HepG2 (cell line): ENCODE measurements at regions not wholly inside any gene's neighbourhood (a gene's known extent, or its start where the extent isn't known, plus 50 kb on each side); places are given as distances from the start of the nearest gene placed in this dataset.

Experiments
- ATAC-seq: fragments of 200-7000 bp; cut with Tn5 transposase; 3 replicates; pipeline ENCODE4 v1.9.1; 2020; ENCODE audit warnings: mild to moderate bottlenecking, moderate library complexity
- BruUV-seq: library from RNA; stranded (reverse); fragments of 400-500 nt; replicated peaks from 2 replicates; lab custom pipeline; 2021; lab: Mats Ljungman, UMichigan
- CTCF ChIA-PET: fragments of 300-600 bp; formaldehyde crosslinking; extraction: SDS; loops from one replicate; lab custom pipeline; 2021; ENCODE audit warnings: low total read pairs, inconsistent platforms, low intra/inter-chr PET ratio; lab: Yijun Ruan, JAX
- POLR2A ChIA-PET: fragments of 350-600 bp; sonication (Branson Sonifier 250); formaldehyde crosslinking; loops from one replicate; lab custom pipeline; 2020; ENCODE audit warnings: antibody characterized with exemption, inconsistent platforms; lab: Yijun Ruan, JAX
- DNase-seq: peaks from one replicate; pipeline ENCODE4 v3.0.0-alpha.2; 2015; ENCODE audit warnings: low spot score
- FAIRE-seq: peaks from 3 replicates; lab custom pipeline; 2011; peaks lifted over from hg19 to GRCh38; lab: Jason Lieb, UNC
- H2AFZ ChIP-seq: one replicate; pipeline ENCODE4 v1.6.1; 2011; ENCODE audit warnings: low read length, inconsistent platforms
- H3K27ac ChIP-seq: fragments of 300-600 bp; 3 replicates; pipeline ENCODE4 v1.8.0; 2011; ENCODE audit warnings: mixed run types, mild to moderate bottlenecking, mixed read lengths, low read length, inconsistent platforms; ENCODE audit not compliant: insufficient read depth; ENCODE audit errors: extremely low read length
- H3K27me3 ChIP-seq, 2 experiments: fragments of 200-600 bp in 1 of 2; 2 replicates in 1 of 2; 3 replicates in 1 of 2; pipeline versions ENCODE4 v1.6.0 to v1.8.0; 2011; ENCODE audit warnings: low read length in 2 of 2, mild to moderate bottlenecking in 2 of 2, moderate library complexity in 2 of 2, inconsistent platforms in 1 of 2; ENCODE audit not compliant: insufficient read depth in 2 of 2, control insufficient read depth in 1 of 2
- H3K36me3 ChIP-seq, 2 experiments: fragments of 200-600 bp in 1 of 2; replicated peaks in 1 of 2; 2 replicates in 1 of 2; 3 replicates in 1 of 2; pipeline versions ENCODE4 v1.5.1 to v1.8.0; 2011; ENCODE audit warnings: low read length in 2 of 2, inconsistent platforms in 1 of 2; ENCODE audit not compliant: insufficient read depth in 2 of 2, control insufficient read depth in 1 of 2
- H3K4me1 ChIP-seq: 2 replicates; pipeline ENCODE4 v1.5.1; 2012; ENCODE audit warnings: low read length, inconsistent platforms; ENCODE audit not compliant: insufficient read depth
- H3K4me2 ChIP-seq: 2 replicates; pipeline ENCODE4 v1.6.0; 2011; ENCODE audit warnings: low read depth, low read length, inconsistent platforms
- H3K4me3 ChIP-seq, 3 experiments: fragments of 200-600 bp in 1 of 3; sonication (generic), shearing (Covaris generic) in 1 of 3; replicated peaks in 1 of 3; 2 replicates each; pipeline ENCODE4 v1.5.1; 2011 to 2016; ENCODE audit warnings: low read length in 3 of 3, inconsistent platforms in 2 of 3, low read depth in 2 of 3, mild to moderate bottlenecking in 2 of 3, control low read depth in 1 of 3, mixed read lengths in 1 of 3; ENCODE audit not compliant: insufficient read depth in 1 of 3
- H3K79me2 ChIP-seq: one replicate; pipeline ENCODE4 v1.6.1; 2011; ENCODE audit warnings: low read length, inconsistent platforms; ENCODE audit not compliant: insufficient read depth
- H3K9ac ChIP-seq: 2 replicates; pipeline ENCODE4 v1.6.0; 2011; ENCODE audit warnings: mild to moderate bottlenecking, low read depth, low read length, inconsistent platforms; ENCODE audit not compliant: insufficient read depth
- H3K9me3 ChIP-seq: 2 replicates; pipeline ENCODE4 v1.5.1; 2012; ENCODE audit warnings: mild to moderate bottlenecking, low read length
- H4K20me1 ChIP-seq: 2 replicates; pipeline ENCODE4 v1.6.0; 2011; ENCODE audit warnings: inconsistent platforms, mild to moderate bottlenecking, low read length, moderate library complexity; ENCODE audit not compliant: insufficient read depth
- ARNT ChIP-seq: fragments of 450-650 bp; IDR thresholded peaks from 2 replicates; pipeline ENCODE4 v1.6.1; 2017
- CEBPG ChIP-seq: IDR thresholded peaks from 2 replicates; pipeline ENCODE4 v1.6.1; 2016
- GABPB1 ChIP-seq: IDR thresholded peaks from 2 replicates; pipeline ENCODE4 v1.6.1; 2016; ENCODE audit warnings: mild to moderate bottlenecking, missing genetic modification reagents, moderate library complexity, missing compliant biosample characterization
- HDAC6 ChIP-seq: fragments of 200-600 bp; sonication (generic); IDR thresholded peaks from 2 replicates; pipeline ENCODE4 v1.7.0; 2017; ENCODE audit warnings: mild to moderate bottlenecking, antibody characterized with exemption, low read length, low read depth
- IKZF4 ChIP-seq: sonication (generic); formaldehyde crosslinking; IDR thresholded peaks from 2 replicates; pipeline ENCODE4 v1.5.1; 2020; ENCODE audit warnings: borderline replicate concordance, mild to moderate bottlenecking, low read depth, missing genetic modification reagents; ENCODE audit errors: not compliant biosample characterization
- KDM1A ChIP-seq: IDR thresholded peaks from 2 replicates; pipeline ENCODE4 v1.6.1; 2016; ENCODE audit warnings: missing compliant biosample characterization
- SMARCE1 ChIP-seq: fragments of 450-650 bp; IDR thresholded peaks from 2 replicates; pipeline ENCODE4 v1.6.1; 2017; ENCODE audit warnings: borderline replicate concordance
- SOX5 ChIP-seq: IDR thresholded peaks from 2 replicates; pipeline ENCODE4 v1.6.1; 2016; ENCODE audit warnings: borderline replicate concordance
- YEATS4 ChIP-seq: sonication (generic); formaldehyde crosslinking; IDR thresholded peaks from 2 replicates; pipeline ENCODE4 v1.4.0; 2020; ENCODE audit warnings: missing genetic modification reagents, borderline replicate concordance
- ZBTB38 ChIP-seq: sonication (generic); formaldehyde crosslinking; IDR thresholded peaks from 2 replicates; pipeline ENCODE4 v1.5.1; 2020; ENCODE audit warnings: mild to moderate bottlenecking, missing genetic modification reagents
- ZBTB49 ChIP-seq: sonication (generic); formaldehyde crosslinking; IDR thresholded peaks from 2 replicates; pipeline ENCODE4 v1.4.0; 2020; ENCODE audit warnings: missing genetic modification reagents, borderline replicate concordance
- ZFP62 ChIP-seq: sonication (generic); formaldehyde crosslinking; IDR thresholded peaks from 2 replicates; pipeline ENCODE4 v1.4.0; 2020; ENCODE audit warnings: missing genetic modification reagents
- ZNF530 ChIP-seq: sonication (generic); formaldehyde crosslinking; IDR thresholded peaks from 2 replicates; pipeline ENCODE4 v1.5.0; 2020; ENCODE audit warnings: low read depth, mild to moderate bottlenecking, missing genetic modification reagents
- WGBS: methylation state at CpG from one replicate; pipeline ENCODE4 v1.1.6; 2017; ENCODE audit warnings: low lambda C conversion rate; 5-methylcytosine and 5-hydroxymethylcytosine counted together
- in situ Hi-C: cut with HindIII; loops from 2 replicates; pipeline ENCODE4 v1.10.0; 2017; ENCODE audit warnings: low pct_unique_long_range_greater_than_20kb; ENCODE audit not compliant: extremely low pct_ligation_motif_present
- intact Hi-C: fragments of 100-400 bp; cut with micrococcal nuclease; formaldehyde crosslinking; loops from one replicate; pipeline ENCODE4 v1.10.0; 2022; ENCODE audit not compliant: unreplicated experiment
- TF ChIP-seq, protein P1 (sequence below): sonication (generic); formaldehyde crosslinking; IDR thresholded peaks from 2 replicates; pipeline ENCODE4 v1.4.0; 2020; ENCODE audit warnings: mild to moderate bottlenecking, missing genetic modification reagents

DNA sequence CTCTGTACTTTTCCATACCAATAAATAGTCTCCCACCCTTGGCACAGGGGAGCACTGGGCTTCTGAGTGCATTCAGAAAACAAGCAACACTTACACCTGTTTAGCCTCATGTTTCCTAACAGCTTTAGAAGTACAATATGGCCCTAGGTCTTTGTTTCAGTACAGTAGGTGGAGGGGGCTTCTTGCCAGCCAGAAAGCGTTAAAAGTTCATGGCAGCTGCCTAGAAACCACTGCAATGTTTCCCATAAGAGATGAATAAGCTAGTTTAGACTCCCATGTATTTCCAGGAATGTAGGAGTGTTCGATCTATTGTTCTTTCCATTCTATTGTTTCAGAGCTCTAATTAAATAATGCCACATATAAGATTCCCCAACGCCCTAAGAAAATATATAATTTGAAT, 444.8 kb downstream of the ARHGEF28 start:
- Histone ChIP-seq H3K4me2 (no peak overlapping the region), H4K20me1 (no peaks in the 10 kb centered on the region)
- in situ Hi-C loops = no loop called here
- TF ChIP-seq SOX5 (CRISPR knock-in tag) (no peak), IKZF4 (CRISPR knock-in tag) (no peak), GABPB1 (CRISPR knock-in tag) (no peak), ZFP62 (CRISPR knock-in tag) (no peak), SMARCE1 (no peak), KDM1A (CRISPR knock-in tag) (no peak)
- TF ChIP-seq, all 625 proteins: peak for 0
- Histone ChIP-seq H2AFZ (no peak overlapping the region), H3K27ac (no peak overlapping the region), H3K9ac (no peak overlapping the region), H3K27me3 (peaks cover 0 to 18% of the 10 kb centered on the region in 2 experiments; a peak in 2 of 5 replicates), H3K4me3 (no peak overlapping the region), H3K79me2 (no peaks in the 10 kb centered on the region), H3K4me1 (no peaks in the 10 kb centered on the region), H3K9me3 (no peaks in the 10 kb centered on the region), H3K36me3 (no peaks in the 10 kb centered on the region)
- no TSS peak for BruUV-seq
- CTCF ChIA-PET = no interaction called here
- intact Hi-C loops = no loop called here
- ATAC-seq (no peak), FAIRE-seq (no peak), DNase-seq (no peak)
- POLR2A ChIA-PET = no interaction called here
- 4% methylated on average over 3 of the region's 3 CpGs for WGBS

GRCh38 chr5:74069741-74070140, 443.7 kb downstream of the ARHGEF28 start:
- Histone ChIP-seq H3K79me2 (no peaks in the 10 kb centered on the region), H3K9me3 (no peaks in the 10 kb centered on the region), H3K9ac (no peak overlapping the region), H4K20me1 (no peaks in the 10 kb centered on the region), H2AFZ (no peak overlapping the region), H3K27me3 (peaks cover 0 to 18% of the 10 kb centered on the region in 2 experiments; a peak in 2 of 5 replicates), H3K27ac (no peak overlapping the region), H3K4me1 (no peaks in the 10 kb centered on the region), H3K4me2 (no peak overlapping the region), H3K36me3 (no peaks in the 10 kb centered on the region), H3K4me3 (no peak overlapping the region)
- DNase-seq (no peak), FAIRE-seq (no peak), ATAC-seq (no peak)
- in situ Hi-C loops (no loop called here), intact Hi-C loops (no loop called here)
- ChIA-PET POLR2A (no interaction called here), CTCF (no interaction called here)
- BruUV-seq = no TSS peak
- 65% methylated on average over 4 of the region's 4 CpGs for WGBS
- no peak for TF ChIP-seq HDAC6
- TF ChIP-seq ZBTB38 (CRISPR knock-in tag) = no peak
- TF ChIP-seq ZNF530 = no peak
- no peak for TF ChIP-seq ZBTB49 (CRISPR knock-in tag)
- TF ChIP-seq YEATS4 (CRISPR knock-in tag) = no peak
- TF ChIP-seq, protein P1, sequence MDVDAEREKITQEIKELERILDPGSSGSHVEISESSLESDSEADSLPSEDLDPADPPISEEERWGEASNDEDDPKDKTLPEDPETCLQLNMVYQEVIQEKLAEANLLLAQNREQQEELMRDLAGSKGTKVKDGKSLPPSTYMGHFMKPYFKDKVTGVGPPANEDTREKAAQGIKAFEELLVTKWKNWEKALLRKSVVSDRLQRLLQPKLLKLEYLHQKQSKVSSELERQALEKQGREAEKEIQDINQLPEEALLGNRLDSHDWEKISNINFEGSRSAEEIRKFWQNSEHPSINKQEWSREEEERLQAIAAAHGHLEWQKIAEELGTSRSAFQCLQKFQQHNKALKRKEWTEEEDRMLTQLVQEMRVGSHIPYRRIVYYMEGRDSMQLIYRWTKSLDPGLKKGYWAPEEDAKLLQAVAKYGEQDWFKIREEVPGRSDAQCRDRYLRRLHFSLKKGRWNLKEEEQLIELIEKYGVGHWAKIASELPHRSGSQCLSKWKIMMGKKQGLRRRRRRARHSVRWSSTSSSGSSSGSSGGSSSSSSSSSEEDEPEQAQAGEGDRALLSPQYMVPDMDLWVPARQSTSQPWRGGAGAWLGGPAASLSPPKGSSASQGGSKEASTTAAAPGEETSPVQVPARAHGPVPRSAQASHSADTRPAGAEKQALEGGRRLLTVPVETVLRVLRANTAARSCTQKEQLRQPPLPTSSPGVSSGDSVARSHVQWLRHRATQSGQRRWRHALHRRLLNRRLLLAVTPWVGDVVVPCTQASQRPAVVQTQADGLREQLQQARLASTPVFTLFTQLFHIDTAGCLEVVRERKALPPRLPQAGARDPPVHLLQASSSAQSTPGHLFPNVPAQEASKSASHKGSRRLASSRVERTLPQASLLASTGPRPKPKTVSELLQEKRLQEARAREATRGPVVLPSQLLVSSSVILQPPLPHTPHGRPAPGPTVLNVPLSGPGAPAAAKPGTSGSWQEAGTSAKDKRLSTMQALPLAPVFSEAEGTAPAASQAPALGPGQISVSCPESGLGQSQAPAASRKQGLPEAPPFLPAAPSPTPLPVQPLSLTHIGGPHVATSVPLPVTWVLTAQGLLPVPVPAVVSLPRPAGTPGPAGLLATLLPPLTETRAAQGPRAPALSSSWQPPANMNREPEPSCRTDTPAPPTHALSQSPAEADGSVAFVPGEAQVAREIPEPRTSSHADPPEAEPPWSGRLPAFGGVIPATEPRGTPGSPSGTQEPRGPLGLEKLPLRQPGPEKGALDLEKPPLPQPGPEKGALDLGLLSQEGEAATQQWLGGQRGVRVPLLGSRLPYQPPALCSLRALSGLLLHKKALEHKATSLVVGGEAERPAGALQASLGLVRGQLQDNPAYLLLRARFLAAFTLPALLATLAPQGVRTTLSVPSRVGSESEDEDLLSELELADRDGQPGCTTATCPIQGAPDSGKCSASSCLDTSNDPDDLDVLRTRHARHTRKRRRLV = no peak
- no peak for TF ChIP-seq ARNT
- no peak for TF ChIP-seq CEBPG (CRISPR knock-in tag)
